22Rv1 (cell line): ENCODE measurements at regions not wholly inside any gene's neighbourhood (a gene's known extent, or its start where the extent isn't known, plus 50 kb on each side); places are given as distances from the start of the nearest gene placed in this dataset.

ENCODE experiments used
- ZFX ChIP-seq: fragments of 450-650 bp; IDR thresholded peaks from 2 replicates; pipeline ENCODE4 v1.6.1; 2017; ENCODE audit warnings: antibody characterized with exemption, borderline replicate concordance
- TF ChIP-seq, protein P1 (sequence below): fragments of 450-650 bp; IDR thresholded peaks from 2 replicates; pipeline ENCODE4 v1.5.1; 2017; ENCODE audit warnings: mild to moderate bottlenecking

- TF ChIP-seq, protein P1, sequence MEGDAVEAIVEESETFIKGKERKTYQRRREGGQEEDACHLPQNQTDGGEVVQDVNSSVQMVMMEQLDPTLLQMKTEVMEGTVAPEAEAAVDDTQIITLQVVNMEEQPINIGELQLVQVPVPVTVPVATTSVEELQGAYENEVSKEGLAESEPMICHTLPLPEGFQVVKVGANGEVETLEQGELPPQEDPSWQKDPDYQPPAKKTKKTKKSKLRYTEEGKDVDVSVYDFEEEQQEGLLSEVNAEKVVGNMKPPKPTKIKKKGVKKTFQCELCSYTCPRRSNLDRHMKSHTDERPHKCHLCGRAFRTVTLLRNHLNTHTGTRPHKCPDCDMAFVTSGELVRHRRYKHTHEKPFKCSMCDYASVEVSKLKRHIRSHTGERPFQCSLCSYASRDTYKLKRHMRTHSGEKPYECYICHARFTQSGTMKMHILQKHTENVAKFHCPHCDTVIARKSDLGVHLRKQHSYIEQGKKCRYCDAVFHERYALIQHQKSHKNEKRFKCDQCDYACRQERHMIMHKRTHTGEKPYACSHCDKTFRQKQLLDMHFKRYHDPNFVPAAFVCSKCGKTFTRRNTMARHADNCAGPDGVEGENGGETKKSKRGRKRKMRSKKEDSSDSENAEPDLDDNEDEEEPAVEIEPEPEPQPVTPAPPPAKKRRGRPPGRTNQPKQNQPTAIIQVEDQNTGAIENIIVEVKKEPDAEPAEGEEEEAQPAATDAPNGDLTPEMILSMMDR: no peak
- no peak for TF ChIP-seq ZFX
These were observed 778.6 kb downstream of the CDH11 start for GRCh38 chr16:64343061-64343819.
